Suprapubic skin (tissue), 4 donors: ENCODE measurements at regions not wholly inside any gene's neighbourhood (a gene's known extent, or its start where the extent isn't known, plus 50 kb on each side); places are given as distances from the start of the nearest gene placed in this dataset.

Experiments
- DNase-seq, 2 donors: peaks; one replicate each; pipeline ENCODE4 v3.0.0-alpha.2; 2019; ENCODE audit warnings: low spot score in 2 of 2
- H3K27ac ChIP-seq: fragments of 200-600 bp; sonication (generic); one replicate; pipeline ENCODE4 v1.5.1; 2019
- H3K27me3 ChIP-seq: fragments of 200-600 bp; sonication (generic); one replicate; pipeline ENCODE4 v1.5.1; 2019
- H3K36me3 ChIP-seq: fragments of 200-600 bp; sonication (generic); one replicate; pipeline ENCODE4 v1.5.1; 2019
- H3K4me1 ChIP-seq: fragments of 200-600 bp; sonication (generic); one replicate; pipeline ENCODE4 v1.5.1; 2019
- H3K4me3 ChIP-seq: fragments of 200-600 bp; sonication (generic); one replicate; pipeline ENCODE4 v1.5.1; 2019; ENCODE audit warnings: mild to moderate bottlenecking
- H3K9me3 ChIP-seq: fragments of 200-600 bp; sonication (generic); one replicate; pipeline ENCODE4 v1.5.1; 2019
- CTCF ChIP-seq, 2 donors: fragments of 200-600 bp in 1 of 2; fragments of 450-650 bp in 1 of 2; sonication (generic) in 1 of 2; IDR thresholded peaks; one replicate each; pipeline ENCODE4 v1.5.1; 2016 to 2019; ENCODE audit warnings: antibody characterized with exemption in 2 of 2, mild to moderate bottlenecking in 1 of 2, moderate library complexity in 1 of 2
- EP300 ChIP-seq: sonication (generic); formaldehyde crosslinking; IDR thresholded peaks from one replicate; pipeline ENCODE4 v1.6.1; 2017; ENCODE audit warnings: antibody characterized with exemption
- POLR2A ChIP-seq, 2 donors: fragments of 450-650 bp; IDR thresholded peaks; one replicate each; pipeline ENCODE4 v1.6.1; 2017; ENCODE audit warnings: antibody characterized with exemption in 2 of 2, mild to moderate bottlenecking in 2 of 2, moderate library complexity in 2 of 2
- POLR2AphosphoS5 ChIP-seq, 3 donors: sonication (generic); formaldehyde crosslinking; IDR thresholded peaks; one replicate each; pipeline ENCODE4 v1.6.1; 2017; ENCODE audit warnings: antibody characterized with exemption in 3 of 3
- WGBS: methylation state at CpG from one replicate; pipeline ENCODE4 v1.1.5; 2018; 5-methylcytosine and 5-hydroxymethylcytosine counted together

GRCh38 chr18:34647251-34647650, 62.8 kb upstream of the DTNA start:
- no peak overlapping the region for H3K4me3 ChIP-seq
- DNase-seq: no peak
- H3K9me3 ChIP-seq: no peaks in the 10 kb centered on the region
- WGBS: 84% methylated on average over 4 of the region's 4 CpGs
- TF ChIP-seq POLR2AphosphoS5 (IDR thresholded peaks at IDR 0.05) (no peak), CTCF (IDR thresholded peaks at IDR 0.05) (no peak), EP300 (no peak), POLR2A (IDR thresholded peaks at IDR 0.05) (no peak)
- H3K36me3 ChIP-seq: no peaks in the 10 kb centered on the region
- H3K4me1 ChIP-seq: no peaks in the 10 kb centered on the region
- no peak overlapping the region for H3K27ac ChIP-seq
- H3K27me3 ChIP-seq: no peaks in the 10 kb centered on the region

DNA sequence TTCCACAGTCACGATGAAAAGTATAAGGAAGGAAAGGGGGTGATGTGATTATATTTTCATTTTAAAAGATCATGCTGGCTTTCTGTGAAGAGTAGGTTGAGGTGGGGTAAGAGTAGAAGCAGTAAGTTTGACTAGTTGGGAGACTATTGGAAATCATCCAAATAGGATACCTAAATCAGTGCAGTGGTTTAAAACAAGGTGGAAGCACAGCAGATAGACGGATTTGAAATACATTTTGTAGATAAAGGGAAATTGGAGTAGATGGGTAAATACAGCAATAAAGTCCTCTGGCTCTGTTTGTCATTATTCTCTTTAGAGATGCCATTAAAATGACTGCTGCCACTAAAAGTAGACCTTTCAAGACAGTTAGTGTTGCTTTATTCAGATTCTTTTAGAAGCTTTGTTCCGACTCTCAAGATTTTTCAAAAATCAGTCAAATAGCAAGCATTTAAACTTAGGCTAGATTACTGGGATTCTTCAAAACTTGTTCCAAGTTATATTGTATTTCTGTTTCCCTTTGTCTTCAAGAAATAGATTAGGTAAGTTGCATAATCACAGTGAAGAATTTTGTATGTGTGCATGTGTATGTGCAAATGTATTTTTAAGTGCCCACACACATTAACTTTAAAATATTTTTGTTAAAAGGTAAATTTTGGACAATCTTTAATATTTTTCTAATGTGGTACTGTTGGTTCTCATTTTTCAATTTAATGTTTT, 61.7 kb upstream of the DTNA start:
- WGBS: 80% methylated on average over 3 of the region's 3 CpGs
- no peak overlapping the region for H3K27ac ChIP-seq
- no peak for TF ChIP-seq CTCF (IDR thresholded peaks at IDR 0.05)
- TF ChIP-seq EP300: no peak
- TF ChIP-seq POLR2AphosphoS5 (IDR thresholded peaks at IDR 0.05): no peak
- TF ChIP-seq POLR2A (IDR thresholded peaks at IDR 0.05): no peak

DNA sequence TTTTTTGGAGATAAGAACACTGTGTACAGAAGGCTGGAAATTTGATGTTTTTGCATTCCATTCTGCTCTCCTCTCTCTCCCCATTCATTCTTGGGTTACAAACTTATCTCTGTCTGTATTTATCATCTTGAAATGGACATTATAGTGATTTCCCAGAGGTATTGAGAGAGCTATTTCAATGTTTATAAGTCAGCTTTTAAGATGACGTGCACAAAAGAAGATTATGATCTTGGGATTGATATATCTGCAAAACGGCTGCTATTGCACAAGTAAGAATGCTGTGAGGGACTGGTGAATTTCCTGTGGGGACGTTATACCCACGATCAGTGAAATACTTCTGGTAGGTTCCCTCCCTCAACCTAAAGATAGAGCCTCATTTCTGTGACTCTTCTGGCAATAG, 61.0 kb upstream of the DTNA start:
- Histone ChIP-seq H3K4me1 (no peaks in the 10 kb centered on the region), H3K36me3 (no peaks in the 10 kb centered on the region), H3K27me3 (no peaks in the 10 kb centered on the region), H3K9me3 (no peaks in the 10 kb centered on the region), H3K4me3 (no peak overlapping the region), H3K27ac (no peak overlapping the region)
- no peak for DNase-seq
- WGBS: 24% methylated on average over 4 of the region's 4 CpGs
- TF ChIP-seq POLR2A (IDR thresholded peaks at IDR 0.05) (no peak), EP300 (no peak), CTCF (IDR thresholded peaks at IDR 0.05) (no peak), POLR2AphosphoS5 (IDR thresholded peaks at IDR 0.05) (no peak)

More for the DNA sequence above, 61.7 kb upstream of the DTNA start:
- Histone ChIP-seq H3K4me1 (no peaks in the 10 kb centered on the region), H3K9me3 (no peaks in the 10 kb centered on the region), H3K4me3 (no peak overlapping the region), H3K36me3 (no peaks in the 10 kb centered on the region), H3K27me3 (no peaks in the 10 kb centered on the region)
- no peak for DNase-seq

DNA sequence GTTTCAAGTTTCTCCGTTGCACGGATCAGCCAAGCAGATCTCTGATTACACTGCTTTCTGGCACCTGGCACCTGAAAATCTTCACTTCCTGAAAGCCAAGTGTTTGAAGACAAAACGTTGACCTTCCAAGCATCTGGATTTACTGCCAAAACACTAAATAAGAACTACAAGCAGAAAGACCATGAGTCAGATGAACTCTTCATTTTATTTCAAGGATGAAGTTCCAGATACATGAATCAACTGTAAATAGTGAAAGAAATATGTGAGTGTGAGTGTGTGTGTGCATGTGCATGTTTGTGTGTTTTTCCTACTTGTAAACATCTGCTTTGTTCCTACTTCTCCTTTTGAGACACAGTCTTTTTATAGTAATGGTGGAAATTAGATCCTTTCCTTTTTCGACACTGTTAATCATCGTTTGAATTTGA, 60.0 kb upstream of the DTNA start:
- Histone ChIP-seq H3K9me3 (no peaks in the 10 kb centered on the region), H3K4me3 (no peak overlapping the region), H3K4me1 (no peaks in the 10 kb centered on the region), H3K36me3 (no peaks in the 10 kb centered on the region), H3K27me3 (no peaks in the 10 kb centered on the region), H3K27ac (no peak overlapping the region)
- 32% methylated on average over 5 of the region's 5 CpGs for WGBS
- no peak for DNase-seq
- TF ChIP-seq EP300: no peak
- TF ChIP-seq CTCF (IDR thresholded peaks at IDR 0.05): no peak
- no peak for TF ChIP-seq POLR2A (IDR thresholded peaks at IDR 0.05)
- no peak for TF ChIP-seq POLR2AphosphoS5 (IDR thresholded peaks at IDR 0.05)

DNA sequence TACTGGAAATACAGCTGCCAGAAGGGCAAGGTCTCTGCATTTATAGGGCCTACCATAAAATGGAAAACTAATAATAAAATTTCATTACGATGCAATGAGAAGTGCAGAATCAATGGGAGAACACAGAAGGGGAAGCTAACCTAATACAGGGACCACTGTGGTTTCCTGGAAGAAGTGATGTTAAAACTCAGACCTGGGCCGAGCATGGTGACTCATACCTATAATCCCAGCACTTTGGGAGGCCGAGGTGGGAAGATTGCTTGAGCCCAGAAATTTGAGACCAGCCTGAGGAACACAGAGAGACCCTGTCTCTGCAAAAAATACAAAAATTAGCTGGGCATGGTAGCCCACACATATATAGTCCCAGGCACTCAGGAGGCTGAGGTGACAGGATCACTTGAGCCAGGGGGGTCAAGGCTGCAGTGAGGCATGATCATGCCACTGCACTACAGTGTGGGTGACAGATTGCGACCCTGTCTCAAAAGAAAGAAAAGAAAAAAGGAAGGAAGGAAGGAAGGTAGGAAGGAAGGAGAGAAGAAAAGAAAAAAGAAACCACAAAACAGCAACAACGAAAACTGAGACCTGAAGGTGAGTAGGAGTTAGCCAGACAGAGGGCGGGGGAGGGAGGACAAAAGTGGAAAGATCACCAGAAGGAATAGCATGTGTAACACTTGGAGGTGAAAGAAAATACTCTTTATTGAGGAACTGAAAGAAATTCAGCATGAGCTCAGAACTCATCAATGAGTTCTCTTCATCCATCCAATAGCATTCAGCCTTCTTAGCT, 58.3 kb upstream of the DTNA start:
- 85% methylated on average over 6 of the region's 6 CpGs for WGBS
- H3K4me1 ChIP-seq: no peaks in the 10 kb centered on the region
- no peaks in the 10 kb centered on the region for H3K9me3 ChIP-seq
- no peaks in the 10 kb centered on the region for H3K27me3 ChIP-seq
- H3K27ac ChIP-seq: no peak overlapping the region
- no peaks in the 10 kb centered on the region for H3K36me3 ChIP-seq
- DNase-seq: no peak
- TF ChIP-seq POLR2AphosphoS5 (IDR thresholded peaks at IDR 0.05): no peak
- TF ChIP-seq CTCF (IDR thresholded peaks at IDR 0.05): no peak
- no peak for TF ChIP-seq POLR2A (IDR thresholded peaks at IDR 0.05)
- no peak for TF ChIP-seq EP300
- no peak overlapping the region for H3K4me3 ChIP-seq
